GM12878 (cell line): ENCODE measurements at regions not wholly inside any gene's neighbourhood (a gene's known extent, or its start where the extent isn't known, plus 50 kb on each side); places are given as distances from the start of the nearest gene placed in this dataset.

Source experiments
- ATAC-seq: fragments of 200-7000 bp; cut with Tn5 transposase; 3 replicates; pipeline ENCODE4 v1.9.1; 2020; ENCODE audit warnings: mild to moderate bottlenecking, moderate library complexity
- BruUV-seq: library from RNA; stranded (reverse); fragments of 400-500 nt; replicated peaks from 2 replicates; lab custom pipeline; 2021; lab: Mats Ljungman, UMichigan
- CTCF ChIA-PET: fragments of 300-600 bp; sonication (Branson Sonifier 250); formaldehyde crosslinking; extraction: SDS; loops from one replicate; lab custom pipeline; 2021; ENCODE audit warnings: inconsistent platforms; lab: Yijun Ruan, JAX
- POLR2A ChIA-PET: fragments of 350-600 bp; formaldehyde crosslinking; extraction: SDS; loops from one replicate; lab custom pipeline; 2021; ENCODE audit warnings: inconsistent platforms; lab: Charles Lee
- RAD21 ChIA-PET: fragments of 300-600 bp; sonication (Branson Sonifier 250); formaldehyde crosslinking; loops from one replicate; lab custom pipeline; 2023; ENCODE audit warnings: antibody characterized with exemption; ENCODE audit not compliant: unreplicated experiment; lab: Charles Lee
- SMC1A ChIA-PET: fragments of 300-600 bp; sonication (Branson Sonifier 250); formaldehyde crosslinking; loops from one replicate; lab custom pipeline; 2023; ENCODE audit not compliant: unreplicated experiment, uncharacterized antibody; lab: Charles Lee
- DNase-seq: peaks from one replicate; pipeline ENCODE4 v3.0.0-alpha.2; 2011; ENCODE audit warnings: low read depth, low spot score
- FAIRE-seq: peaks from 3 replicates; lab custom pipeline; 2011; peaks lifted over from hg19 to GRCh38; lab: Jason Lieb, UNC
- H2AFZ ChIP-seq: 2 replicates; pipeline ENCODE4 v1.6.0; 2011; ENCODE audit warnings: low read depth, low read length, control low read depth; ENCODE audit not compliant: control insufficient read depth
- H3K27ac ChIP-seq: 2 replicates; pipeline ENCODE4 v1.5.1; 2011; ENCODE audit warnings: control low read depth; ENCODE audit not compliant: control insufficient read depth, insufficient read depth
- H3K27me3 ChIP-seq, 2 experiments: replicated peaks in 1 of 2; 2 replicates each; pipeline versions ENCODE4 v1.6.0 to v1.6.1; 2011; ENCODE audit warnings: low read length in 1 of 2; ENCODE audit not compliant: control insufficient read depth in 2 of 2, insufficient read depth in 2 of 2
- H3K36me3 ChIP-seq, 2 experiments: 2 replicates each; pipeline ENCODE4 v1.5.1; 2011; ENCODE audit warnings: low read length in 1 of 2; ENCODE audit not compliant: control insufficient read depth in 2 of 2, insufficient read depth in 2 of 2
- H3K4me1 ChIP-seq: 2 replicates; pipeline ENCODE4 v1.6.1; 2011; ENCODE audit warnings: mild to moderate bottlenecking, low read length, moderate library complexity, mixed read lengths; ENCODE audit not compliant: control insufficient read depth, insufficient read depth
- H3K4me2 ChIP-seq: 2 replicates; pipeline ENCODE4 v1.6.0; 2011; ENCODE audit warnings: control low read depth; ENCODE audit not compliant: control insufficient read depth, insufficient read depth
- H3K4me3 ChIP-seq: fragments of 200-600 bp; sonication (generic); 2 replicates; pipeline ENCODE4 v1.5.1; 2016
- H3K79me2 ChIP-seq: 2 replicates; pipeline ENCODE4 v1.6.0; 2011; ENCODE audit warnings: low read length; ENCODE audit not compliant: control insufficient read depth, insufficient read depth
- H3K9ac ChIP-seq: 2 replicates; pipeline ENCODE4 v1.8.0; 2011; ENCODE audit warnings: low read length, control low read depth, mixed read lengths; ENCODE audit not compliant: control insufficient read depth, insufficient read depth
- H3K9me3 ChIP-seq: replicated peaks from 3 replicates; pipeline ENCODE4 v1.5.1; 2011; ENCODE audit warnings: mild to moderate bottlenecking, low read length; ENCODE audit not compliant: control insufficient read depth, insufficient read depth
- H4K20me1 ChIP-seq: 2 replicates; pipeline ENCODE4 v1.6.0; 2011; ENCODE audit not compliant: control insufficient read depth, insufficient read depth
- MEF2A ChIP-seq: IDR thresholded peaks from 2 replicates; pipeline ENCODE4 v1.6.1; 2011; ENCODE audit warnings: low read depth, mild to moderate bottlenecking, low read length, moderate library complexity; ENCODE audit not compliant: insufficient read depth
- MYC ChIP-seq: IDR thresholded peaks from 2 replicates; pipeline ENCODE4 v1.6.1; 2011; ENCODE audit warnings: mild to moderate bottlenecking, low read length, moderate library complexity, inconsistent platforms; ENCODE audit not compliant: insufficient read depth, insufficient replicate concordance, insufficient read length, severe bottlenecking
- NR2C1 ChIP-seq: fragments of 450-650 bp; IDR thresholded peaks from 2 replicates; pipeline ENCODE4 v1.6.1; 2017; ENCODE audit warnings: antibody characterized with exemption, mild to moderate bottlenecking, moderate library complexity
- WGBS: methylation state at CpG from one replicate; pipeline ENCODE4 v1.1.6; 2016; ENCODE audit warnings: low lambda C conversion rate; ENCODE audit not compliant: insufficient replicate concordance, insufficient coverage; ENCODE audit errors: missing lambda C conversion rate; 5-methylcytosine and 5-hydroxymethylcytosine counted together
- in situ Hi-C: fragments of 300-500 bp; cut with MboI; formaldehyde crosslinking; loops from 9 replicates; pipeline ENCODE4 v1.14.3; 2018; ENCODE audit warnings: mixed read lengths
- intact Hi-C: fragments of 100-400 bp; cut with micrococcal nuclease; formaldehyde crosslinking; loops from one replicate; pipeline ENCODE4 v1.14.2; 2022; ENCODE audit not compliant: unreplicated experiment
- TF ChIP-seq, protein P1 (sequence below): fragments of 450-650 bp; IDR thresholded peaks from 2 replicates; pipeline ENCODE4 v1.6.1; 2017; ENCODE audit warnings: mild to moderate bottlenecking, moderate library complexity
- TF ChIP-seq, protein P2 (sequence below), 3 experiments: IDR thresholded peaks in 2 of 3; conservative IDR thresholded peaks in 1 of 3; 2 replicates each; pipeline ENCODE4 v1.5.1; 2011; ENCODE audit warnings: low read depth in 3 of 3, low read length in 3 of 3, mild to moderate bottlenecking in 3 of 3, control low read depth in 2 of 3, moderate library complexity in 2 of 3, inconsistent platforms in 1 of 3, mixed read lengths in 1 of 3; ENCODE audit not compliant: control insufficient read depth in 2 of 3, insufficient read depth in 1 of 3; ENCODE audit errors: extremely low read depth in 1 of 3
- TF ChIP-seq, protein P3 (sequence below): fragments of 450-650 bp; formaldehyde crosslinking; IDR thresholded peaks from 2 replicates; pipeline ENCODE4 v1.4.0; 2020; ENCODE audit warnings: mild to moderate bottlenecking, moderate library complexity

DNA sequence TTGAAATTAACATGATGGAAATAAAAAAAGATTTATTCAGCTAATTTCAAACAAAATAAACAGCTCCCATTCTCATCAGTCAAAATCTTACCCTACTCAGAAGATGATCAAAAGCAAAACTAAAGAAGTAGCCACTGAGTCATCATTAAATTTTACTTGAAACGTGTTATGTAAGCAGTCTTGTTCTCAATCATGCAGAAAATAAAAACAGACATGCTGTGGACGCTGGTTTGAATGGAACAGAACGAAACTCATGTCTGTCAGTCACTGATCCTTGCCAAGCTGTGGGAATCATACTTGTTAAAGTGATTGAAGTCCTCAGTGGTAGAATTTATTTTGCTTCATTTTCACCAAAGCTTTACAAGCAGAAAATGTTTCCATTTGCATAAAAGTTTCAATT, 77.2 kb upstream of the TLR3 start:
- Histone ChIP-seq H3K4me2 (no peak overlapping the region), H2AFZ (no peak overlapping the region), H3K9ac (no peak overlapping the region), H3K4me1 (no peaks in the 10 kb centered on the region), H3K79me2 (no peaks in the 10 kb centered on the region), H3K27me3 (no peaks in the 10 kb centered on the region), H3K4me3 (no peak overlapping the region), H4K20me1 (no peaks in the 10 kb centered on the region), H3K36me3 (no peaks in the 10 kb centered on the region), H3K9me3 (no peaks in the 10 kb centered on the region), H3K27ac (no peak overlapping the region)
- ATAC-seq = no peak
- ChIA-PET RAD21 (no interaction called here), POLR2A (no interaction called here), CTCF (no interaction called here), SMC1A (no interaction called here)
- in situ Hi-C loops = no loop called here
- BruUV-seq = no TSS peak
- intact Hi-C loops = no loop called here
- DNase-seq = no peak
- WGBS = 0% methylated on average over 3 of the region's 3 CpGs
- no peak for FAIRE-seq
- TF ChIP-seq MYC = no peak
- TF ChIP-seq, protein P1, sequence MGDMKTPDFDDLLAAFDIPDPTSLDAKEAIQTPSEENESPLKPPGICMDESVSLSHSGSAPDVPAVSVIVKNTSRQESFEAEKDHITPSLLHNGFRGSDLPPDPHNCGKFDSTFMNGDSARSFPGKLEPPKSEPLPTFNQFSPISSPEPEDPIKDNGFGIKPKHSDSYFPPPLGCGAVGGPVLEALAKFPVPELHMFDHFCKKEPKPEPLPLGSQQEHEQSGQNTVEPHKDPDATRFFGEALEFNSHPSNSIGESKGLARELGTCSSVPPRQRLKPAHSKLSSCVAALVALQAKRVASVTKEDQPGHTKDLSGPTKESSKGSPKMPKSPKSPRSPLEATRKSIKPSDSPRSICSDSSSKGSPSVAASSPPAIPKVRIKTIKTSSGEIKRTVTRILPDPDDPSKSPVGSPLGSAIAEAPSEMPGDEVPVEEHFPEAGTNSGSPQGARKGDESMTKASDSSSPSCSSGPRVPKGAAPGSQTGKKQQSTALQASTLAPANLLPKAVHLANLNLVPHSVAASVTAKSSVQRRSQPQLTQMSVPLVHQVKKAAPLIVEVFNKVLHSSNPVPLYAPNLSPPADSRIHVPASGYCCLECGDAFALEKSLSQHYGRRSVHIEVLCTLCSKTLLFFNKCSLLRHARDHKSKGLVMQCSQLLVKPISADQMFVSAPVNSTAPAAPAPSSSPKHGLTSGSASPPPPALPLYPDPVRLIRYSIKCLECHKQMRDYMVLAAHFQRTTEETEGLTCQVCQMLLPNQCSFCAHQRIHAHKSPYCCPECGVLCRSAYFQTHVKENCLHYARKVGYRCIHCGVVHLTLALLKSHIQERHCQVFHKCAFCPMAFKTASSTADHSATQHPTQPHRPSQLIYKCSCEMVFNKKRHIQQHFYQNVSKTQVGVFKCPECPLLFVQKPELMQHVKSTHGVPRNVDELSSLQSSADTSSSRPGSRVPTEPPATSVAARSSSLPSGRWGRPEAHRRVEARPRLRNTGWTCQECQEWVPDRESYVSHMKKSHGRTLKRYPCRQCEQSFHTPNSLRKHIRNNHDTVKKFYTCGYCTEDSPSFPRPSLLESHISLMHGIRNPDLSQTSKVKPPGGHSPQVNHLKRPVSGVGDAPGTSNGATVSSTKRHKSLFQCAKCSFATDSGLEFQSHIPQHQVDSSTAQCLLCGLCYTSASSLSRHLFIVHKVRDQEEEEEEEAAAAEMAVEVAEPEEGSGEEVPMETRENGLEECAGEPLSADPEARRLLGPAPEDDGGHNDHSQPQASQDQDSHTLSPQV = no peak

DNA sequence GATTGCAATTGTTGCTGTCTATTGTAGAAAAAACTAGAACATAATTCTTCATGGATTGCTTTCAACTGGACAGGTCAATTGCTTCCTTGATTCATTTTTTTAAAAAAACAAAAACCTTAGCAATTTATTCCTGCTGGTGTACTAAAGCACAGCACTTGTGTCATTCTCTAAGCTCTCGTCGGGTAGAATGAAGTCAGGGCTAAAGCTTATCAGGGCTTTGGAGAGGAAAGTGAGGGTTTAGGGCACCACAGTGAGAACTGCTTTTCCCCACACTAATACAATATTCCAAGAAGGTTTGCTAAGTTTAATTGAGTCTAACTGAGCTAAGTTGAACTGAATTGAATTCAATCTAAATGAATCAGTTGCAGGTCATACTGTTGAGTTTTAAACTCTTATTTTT, 76.4 kb upstream of the TLR3 start:
- no TSS peak for BruUV-seq
- H3K27ac ChIP-seq = no peak overlapping the region
- no peaks in the 10 kb centered on the region for H3K4me1 ChIP-seq
- in situ Hi-C loops (no loop called here), intact Hi-C loops (no loop called here)
- no peak overlapping the region for H2AFZ ChIP-seq
- no peak for DNase-seq
- H3K9me3 ChIP-seq = no peaks in the 10 kb centered on the region
- RAD21 ChIA-PET = no interaction called here
- H3K36me3 ChIP-seq = no peaks in the 10 kb centered on the region
- no peaks in the 10 kb centered on the region for H3K79me2 ChIP-seq
- FAIRE-seq = no peak
- H4K20me1 ChIP-seq = no peaks in the 10 kb centered on the region
- no peak overlapping the region for H3K9ac ChIP-seq
- no peaks in the 10 kb centered on the region for H3K27me3 ChIP-seq
- H3K4me3 ChIP-seq = no peak overlapping the region
- H3K4me2 ChIP-seq = no peak overlapping the region
- WGBS = 45% methylated on average over 2 of the region's 2 CpGs
- CTCF ChIA-PET = no interaction called here
- ATAC-seq = no peak
- SMC1A ChIA-PET = no interaction called here
- POLR2A ChIA-PET = no interaction called here
- TF ChIP-seq, protein P2, sequence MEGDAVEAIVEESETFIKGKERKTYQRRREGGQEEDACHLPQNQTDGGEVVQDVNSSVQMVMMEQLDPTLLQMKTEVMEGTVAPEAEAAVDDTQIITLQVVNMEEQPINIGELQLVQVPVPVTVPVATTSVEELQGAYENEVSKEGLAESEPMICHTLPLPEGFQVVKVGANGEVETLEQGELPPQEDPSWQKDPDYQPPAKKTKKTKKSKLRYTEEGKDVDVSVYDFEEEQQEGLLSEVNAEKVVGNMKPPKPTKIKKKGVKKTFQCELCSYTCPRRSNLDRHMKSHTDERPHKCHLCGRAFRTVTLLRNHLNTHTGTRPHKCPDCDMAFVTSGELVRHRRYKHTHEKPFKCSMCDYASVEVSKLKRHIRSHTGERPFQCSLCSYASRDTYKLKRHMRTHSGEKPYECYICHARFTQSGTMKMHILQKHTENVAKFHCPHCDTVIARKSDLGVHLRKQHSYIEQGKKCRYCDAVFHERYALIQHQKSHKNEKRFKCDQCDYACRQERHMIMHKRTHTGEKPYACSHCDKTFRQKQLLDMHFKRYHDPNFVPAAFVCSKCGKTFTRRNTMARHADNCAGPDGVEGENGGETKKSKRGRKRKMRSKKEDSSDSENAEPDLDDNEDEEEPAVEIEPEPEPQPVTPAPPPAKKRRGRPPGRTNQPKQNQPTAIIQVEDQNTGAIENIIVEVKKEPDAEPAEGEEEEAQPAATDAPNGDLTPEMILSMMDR (IDR thresholded peaks at IDR 0.05 in 2 of 3, conservative IDR thresholded peaks at IDR 0.05 in 1 of 3; ENCODE audit: control insufficient read depth in 2 of 3, extremely low read depth in 1 of 3, insufficient read depth in 1 of 3, low read depth in 3 of 3, low read length in 3 of 3) = no peak
- TF ChIP-seq MEF2A (no peak), NR2C1 (no peak)
- TF ChIP-seq, protein P3, sequence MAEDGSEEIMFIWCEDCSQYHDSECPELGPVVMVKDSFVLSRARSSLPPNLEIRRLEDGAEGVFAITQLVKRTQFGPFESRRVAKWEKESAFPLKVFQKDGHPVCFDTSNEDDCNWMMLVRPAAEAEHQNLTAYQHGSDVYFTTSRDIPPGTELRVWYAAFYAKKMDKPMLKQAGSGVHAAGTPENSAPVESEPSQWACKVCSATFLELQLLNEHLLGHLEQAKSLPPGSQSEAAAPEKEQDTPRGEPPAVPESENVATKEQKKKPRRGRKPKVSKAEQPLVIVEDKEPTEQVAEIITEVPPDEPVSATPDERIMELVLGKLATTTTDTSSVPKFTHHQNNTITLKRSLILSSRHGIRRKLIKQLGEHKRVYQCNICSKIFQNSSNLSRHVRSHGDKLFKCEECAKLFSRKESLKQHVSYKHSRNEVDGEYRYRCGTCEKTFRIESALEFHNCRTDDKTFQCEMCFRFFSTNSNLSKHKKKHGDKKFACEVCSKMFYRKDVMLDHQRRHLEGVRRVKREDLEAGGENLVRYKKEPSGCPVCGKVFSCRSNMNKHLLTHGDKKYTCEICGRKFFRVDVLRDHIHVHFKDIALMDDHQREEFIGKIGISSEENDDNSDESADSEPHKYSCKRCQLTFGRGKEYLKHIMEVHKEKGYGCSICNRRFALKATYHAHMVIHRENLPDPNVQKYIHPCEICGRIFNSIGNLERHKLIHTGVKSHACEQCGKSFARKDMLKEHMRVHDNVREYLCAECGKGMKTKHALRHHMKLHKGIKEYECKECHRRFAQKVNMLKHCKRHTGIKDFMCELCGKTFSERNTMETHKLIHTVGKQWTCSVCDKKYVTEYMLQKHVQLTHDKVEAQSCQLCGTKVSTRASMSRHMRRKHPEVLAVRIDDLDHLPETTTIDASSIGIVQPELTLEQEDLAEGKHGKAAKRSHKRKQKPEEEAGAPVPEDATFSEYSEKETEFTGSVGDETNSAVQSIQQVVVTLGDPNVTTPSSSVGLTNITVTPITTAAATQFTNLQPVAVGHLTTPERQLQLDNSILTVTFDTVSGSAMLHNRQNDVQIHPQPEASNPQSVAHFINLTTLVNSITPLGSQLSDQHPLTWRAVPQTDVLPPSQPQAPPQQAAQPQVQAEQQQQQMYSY = no peak
